CD8-positive, alpha-beta memory T cell (primary cell): ENCODE measurements at regions not wholly inside any gene's neighbourhood (a gene's known extent, or its start where the extent isn't known, plus 50 kb on each side); places are given as distances from the start of the nearest gene placed in this dataset.
A peak's percentile ranks its signal among the peaks of the same experiment; 100 is the strongest.

ENCODE experiments used
- CTCF ChIA-PET: fragments of 350-600 bp; sonication (Branson Sonifier 250); formaldehyde crosslinking; loops from one replicate; lab custom pipeline; 2021; ENCODE audit warnings: antibody characterized with exemption; lab: Charles Lee
- POLR2A ChIA-PET: fragments of 350-600 bp; sonication (Branson Sonifier 250); formaldehyde crosslinking; loops from one replicate; lab custom pipeline; 2021; ENCODE audit warnings: antibody characterized with exemption; lab: Charles Lee
- DNase-seq, 5 donors: peaks; one replicate each; pipeline versions ENCODE4 v3.0.0 to v3.0.0-alpha.2; 2020 to 2022; ENCODE audit warnings: mixed read lengths in 1 of 5
- H3K27ac ChIP-seq: one replicate; pipeline ENCODE4 v1.7.0; 2013; ENCODE audit warnings: low read depth, mild to moderate bottlenecking, low read length, moderate library complexity
- H3K27me3 ChIP-seq: 2 replicates; pipeline ENCODE4 v1.7.0; 2013; ENCODE audit warnings: low read length, mild to moderate bottlenecking; ENCODE audit not compliant: insufficient read depth, poor library complexity, severe bottlenecking
- H3K36me3 ChIP-seq: 2 replicates; pipeline ENCODE4 v1.7.0; 2013; ENCODE audit warnings: mild to moderate bottlenecking, low read length, moderate library complexity; ENCODE audit not compliant: insufficient read depth
- H3K4me1 ChIP-seq: 2 replicates; pipeline ENCODE4 v1.7.0; 2013; ENCODE audit warnings: mild to moderate bottlenecking, low read length, moderate library complexity; ENCODE audit not compliant: insufficient read depth
- H3K4me3 ChIP-seq: 2 replicates; pipeline ENCODE4 v1.7.0; 2013; ENCODE audit warnings: mild to moderate bottlenecking, low read length
- H3K9me3 ChIP-seq: 2 replicates; pipeline ENCODE4 v1.7.0; 2013; ENCODE audit warnings: mild to moderate bottlenecking, low read length
- H3K27ac Mint-ChIP-seq, 8 donors: one replicate each; pipeline ENCODE4 v1.8.0; 2020 to 2021; ENCODE audit warnings: mixed read lengths in 8 of 8, mild to moderate bottlenecking in 6 of 8, inconsistent platforms in 3 of 8, moderate library complexity in 3 of 8
- H3K27me3 Mint-ChIP-seq, 2 donors: one replicate each; pipeline ENCODE4 v1.8.0; 2020 to 2021; ENCODE audit warnings: mixed read lengths in 2 of 2, mild to moderate bottlenecking in 1 of 2, moderate library complexity in 1 of 2
- H3K36me3 Mint-ChIP-seq, 3 donors: one replicate each; pipeline ENCODE4 v1.8.0; 2020 to 2021; ENCODE audit warnings: mixed read lengths in 3 of 3, inconsistent platforms in 1 of 3, mild to moderate bottlenecking in 1 of 3
- H3K4me1 Mint-ChIP-seq, 3 donors: one replicate each; pipeline ENCODE4 v1.8.0; 2020 to 2021; ENCODE audit warnings: mixed read lengths in 3 of 3, inconsistent platforms in 1 of 3, mild to moderate bottlenecking in 1 of 3
- H3K4me3 Mint-ChIP-seq, 7 donors: one replicate each; pipeline ENCODE4 v1.8.0; 2020 to 2021; ENCODE audit warnings: mixed read lengths in 7 of 7, mild to moderate bottlenecking in 6 of 7, moderate library complexity in 4 of 7, inconsistent platforms in 2 of 7
- H3K9me3 Mint-ChIP-seq, 5 donors: one replicate each; pipeline ENCODE4 v1.8.0; 2020 to 2022; ENCODE audit warnings: mixed read lengths in 5 of 5, mild to moderate bottlenecking in 3 of 5, moderate library complexity in 2 of 5, inconsistent platforms in 1 of 5

- Mint-ChIP-seq H3K27ac (no peak overlapping the region), H3K4me1 (no peaks in the 10 kb centered on the region), H3K36me3 (no peaks in the 10 kb centered on the region), H3K4me3 (no peak overlapping the region), H3K9me3 (no peaks in the 10 kb centered on the region), H3K27me3 (peaks cover 3 to 18% of the 10 kb centered on the region in 2 donors)
- ChIA-PET POLR2A (no interaction called here), CTCF (no interaction called here)
- no peak overlapping the region for H3K27ac ChIP-seq
- H3K27me3 ChIP-seq: no peaks in the 10 kb centered on the region
- H3K4me1 ChIP-seq: no peaks in the 10 kb centered on the region
- H3K4me3 ChIP-seq: no peak overlapping the region
- no peaks in the 10 kb centered on the region for H3K9me3 ChIP-seq
- H3K36me3 ChIP-seq: no peaks in the 10 kb centered on the region
- no peak for DNase-seq
These were observed 170.1 kb downstream of the CEP135 start for GRCh38 chr4:56118845-56119244.

GRCh38 chr4:56118055-56118454 is 169.3 kb downstream of the CEP135 start:
- no peak overlapping the region for H3K27ac Mint-ChIP-seq
- no peaks in the 10 kb centered on the region for H3K4me1 Mint-ChIP-seq
- CTCF ChIA-PET: no interaction called here
- Histone ChIP-seq H3K27me3 (no peaks in the 10 kb centered on the region), H3K9me3 (no peaks in the 10 kb centered on the region), H3K4me3 (no peak overlapping the region), H3K27ac (no peak overlapping the region), H3K36me3 (no peaks in the 10 kb centered on the region), H3K4me1 (no peaks in the 10 kb centered on the region)
- no peaks in the 10 kb centered on the region for H3K36me3 Mint-ChIP-seq
- no peak for DNase-seq
- H3K27me3 Mint-ChIP-seq: peaks cover 3 to 14% of the 10 kb centered on the region in 2 donors
- POLR2A ChIA-PET: no interaction called here
- H3K9me3 Mint-ChIP-seq: no peaks in the 10 kb centered on the region
- no peak overlapping the region for H3K4me3 Mint-ChIP-seq

GRCh38 chr4:56115898-56116297 is 167.2 kb downstream of the CEP135 start:
- Mint-ChIP-seq H3K27ac (peak overlapping the region in 1 of 8 donors; percentile 32), H3K9me3 (no peaks in the 10 kb centered on the region), H3K4me3 (no peak overlapping the region), H3K27me3 (peaks cover 3 to 13% of the 10 kb centered on the region in 2 donors), H3K4me1 (no peaks in the 10 kb centered on the region), H3K36me3 (no peaks in the 10 kb centered on the region)
- POLR2A ChIA-PET: no interaction called here
- Histone ChIP-seq H3K27ac (no peak overlapping the region), H3K4me1 (no peaks in the 10 kb centered on the region), H3K4me3 (no peak overlapping the region), H3K36me3 (no peaks in the 10 kb centered on the region), H3K9me3 (no peaks in the 10 kb centered on the region), H3K27me3 (no peaks in the 10 kb centered on the region)
- no peak for DNase-seq
- CTCF ChIA-PET: no interaction called here

- ChIA-PET CTCF (no interaction called here), POLR2A (no interaction called here)
- Mint-ChIP-seq H3K36me3 (no peaks in the 10 kb centered on the region), H3K9me3 (no peaks in the 10 kb centered on the region), H3K27ac (no peak overlapping the region), H3K4me3 (no peak overlapping the region), H3K27me3 (peaks cover 1 to 11% of the 10 kb centered on the region in 2 donors), H3K4me1 (no peaks in the 10 kb centered on the region)
- Histone ChIP-seq H3K36me3 (no peaks in the 10 kb centered on the region), H3K4me3 (no peak overlapping the region), H3K27me3 (no peaks in the 10 kb centered on the region), H3K27ac (no peak overlapping the region), H3K9me3 (no peaks in the 10 kb centered on the region), H3K4me1 (no peaks in the 10 kb centered on the region)
- no peak for DNase-seq
These were observed 163.6 kb downstream of the CEP135 start for GRCh38 chr4:56112377-56112776.

- peaks cover 1 to 5% of the 10 kb centered on the region in 2 donors for H3K27me3 Mint-ChIP-seq
- no peaks in the 10 kb centered on the region for H3K27me3 ChIP-seq
- H3K36me3 ChIP-seq: no peaks in the 10 kb centered on the region
- no peaks in the 10 kb centered on the region for H3K4me1 ChIP-seq
- no peak overlapping the region for H3K4me3 Mint-ChIP-seq
- POLR2A ChIA-PET: no interaction called here
- no peaks in the 10 kb centered on the region for H3K36me3 Mint-ChIP-seq
- H3K9me3 Mint-ChIP-seq: no peaks in the 10 kb centered on the region
- no peak for DNase-seq
- H3K27ac ChIP-seq: no peak overlapping the region
- CTCF ChIA-PET: no interaction called here
- no peaks in the 10 kb centered on the region for H3K4me1 Mint-ChIP-seq
- H3K27ac Mint-ChIP-seq: peak overlapping the region in 1 of 8 donors; percentile 44
- no peaks in the 10 kb centered on the region for H3K9me3 ChIP-seq
- H3K4me3 ChIP-seq: no peak overlapping the region
These were observed 157.7 kb downstream of the CEP135 start for GRCh38 chr4:56106180-56107147.

- POLR2A ChIA-PET: no interaction called here
- Mint-ChIP-seq H3K36me3 (no peaks in the 10 kb centered on the region), H3K4me1 (no peaks in the 10 kb centered on the region), H3K4me3 (no peak overlapping the region), H3K9me3 (no peaks in the 10 kb centered on the region), H3K27ac (no peak overlapping the region), H3K27me3 (peaks cover 0 to under 1% of the 10 kb centered on the region in 2 donors)
- H3K4me1 ChIP-seq: no peaks in the 10 kb centered on the region
- H3K9me3 ChIP-seq: no peaks in the 10 kb centered on the region
- CTCF ChIA-PET: no interaction called here
- DNase-seq: no peak
- no peak overlapping the region for H3K27ac ChIP-seq
- H3K36me3 ChIP-seq: no peaks in the 10 kb centered on the region
- H3K4me3 ChIP-seq: no peak overlapping the region
- no peaks in the 10 kb centered on the region for H3K27me3 ChIP-seq
These were observed 155.4 kb downstream of the CEP135 start for GRCh38 chr4:56104188-56104587.

GRCh38 chr4:56102601-56103000 is 153.9 kb downstream of the CEP135 start:
- DNase-seq: no peak
- no peak overlapping the region for H3K4me3 ChIP-seq
- no peaks in the 10 kb centered on the region for H3K27me3 ChIP-seq
- Mint-ChIP-seq H3K4me1 (no peaks in the 10 kb centered on the region), H3K27ac (no peak overlapping the region), H3K4me3 (no peak overlapping the region), H3K36me3 (no peaks in the 10 kb centered on the region), H3K27me3 (no peaks in the 10 kb centered on the region), H3K9me3 (no peaks in the 10 kb centered on the region)
- CTCF ChIA-PET: no interaction called here
- POLR2A ChIA-PET: no interaction called here
- no peaks in the 10 kb centered on the region for H3K9me3 ChIP-seq
- no peak overlapping the region for H3K27ac ChIP-seq
- no peaks in the 10 kb centered on the region for H3K36me3 ChIP-seq
- H3K4me1 ChIP-seq: no peaks in the 10 kb centered on the region

GRCh38 chr4:56099378-56099786 is 150.6 kb downstream of the CEP135 start:
- Histone ChIP-seq H3K27ac (no peak overlapping the region), H3K4me3 (no peak overlapping the region), H3K36me3 (no peaks in the 10 kb centered on the region), H3K9me3 (no peaks in the 10 kb centered on the region), H3K4me1 (no peaks in the 10 kb centered on the region), H3K27me3 (no peaks in the 10 kb centered on the region)
- no peaks in the 10 kb centered on the region for H3K9me3 Mint-ChIP-seq
- ChIA-PET CTCF (no interaction called here), POLR2A (no interaction called here)
- H3K4me3 Mint-ChIP-seq: no peak overlapping the region
- H3K36me3 Mint-ChIP-seq: no peaks in the 10 kb centered on the region
- no peaks in the 10 kb centered on the region for H3K4me1 Mint-ChIP-seq
- no peak overlapping the region for H3K27ac Mint-ChIP-seq
- no peak for DNase-seq
- no peaks in the 10 kb centered on the region for H3K27me3 Mint-ChIP-seq
